Panc1 (cell line): ENCODE measurements at regions not wholly inside any gene's neighbourhood (a gene's known extent, or its start where the extent isn't known, plus 50 kb on each side); places are given as distances from the start of the nearest gene placed in this dataset.
A peak's percentile ranks its signal among the peaks of the same experiment; 100 is the strongest.

Experiments used
- CTCF ChIP-seq: fragments of 450-650 bp; IDR thresholded peaks from 2 replicates; pipeline ENCODE4 v1.5.1; 2017; ENCODE audit warnings: mild to moderate bottlenecking
- POLR2AphosphoS5 ChIP-seq: IDR thresholded peaks from 2 replicates; pipeline ENCODE4 v1.6.1; 2012; ENCODE audit warnings: mild to moderate bottlenecking, low read depth, low read length, moderate library complexity
- REST ChIP-seq, 2 experiments: IDR thresholded peaks; 2 replicates each; pipeline ENCODE4 v1.6.1; 2011 to 2012; ENCODE audit warnings: low read depth in 2 of 2, control low read depth in 1 of 2, low read length in 1 of 2, mild to moderate bottlenecking in 1 of 2, moderate library complexity in 1 of 2; ENCODE audit not compliant: insufficient read depth in 1 of 2
- SIN3A ChIP-seq: IDR thresholded peaks from 2 replicates; pipeline ENCODE4 v1.6.1; 2012; ENCODE audit warnings: low read depth, mild to moderate bottlenecking, low read length, moderate library complexity, borderline replicate concordance; ENCODE audit not compliant: insufficient read depth
- TCF7L2 ChIP-seq: IDR thresholded peaks from 2 replicates; pipeline ENCODE4 v1.6.1; 2011; ENCODE audit warnings: mild to moderate bottlenecking, low read depth, low read length, inconsistent platforms

GRCh38 chr6:1250489-1251197 lies 61.3 kb upstream of the FOXQ1 start:
- no peak for TF ChIP-seq CTCF
- no peak for TF ChIP-seq POLR2AphosphoS5
- TF ChIP-seq REST (IDR thresholded peaks at IDR 0.05; ENCODE audit: insufficient read depth in 1 of 2, low read depth in 2 of 2, low read length in 1 of 2): no peak
- TF ChIP-seq TCF7L2: 0 out of 2 replicates have a peak, but pooled peaks have one; percentile 32
- TF ChIP-seq SIN3A: no peak
